HG03175 (cell line): ENCODE measurements at regions not wholly inside any gene's neighbourhood (a gene's known extent, or its start where the extent isn't known, plus 50 kb on each side); places are given as distances from the start of the nearest gene placed in this dataset.
"Not testable (repeated sequence)": the region's sequence is repeated elsewhere in the genome, so short reads cannot be mapped to it uniquely, and the experiment has no call there.

Experiments
- ATAC-seq: cut with Tn5 transposase; IDR thresholded peaks from one replicate; pipeline ENCODE4 v1.9.1; 2021; ENCODE audit warnings: mild to moderate bottlenecking, moderate library complexity; ENCODE audit not compliant: unreplicated experiment

GRCh38 chr16:65756163-65756562, 610.3 kb upstream of the CDH5 start:
- no peak for ATAC-seq

GRCh38 chr16:65754820-65755691, 611.4 kb upstream of the CDH5 start:
- no peak for ATAC-seq

- ATAC-seq: no peak
Observed at GRCh38 chr16:65752522-65752844, 614.0 kb upstream of the CDH5 start.

GRCh38 chr16:65751622-65752521, 614.6 kb upstream of the CDH5 start:
- no peak for ATAC-seq

- no peak for ATAC-seq
Observed at GRCh38 chr16:65749506-65749905, 617.0 kb upstream of the CDH5 start.

- ATAC-seq: no peak
Observed at GRCh38 chr16:65746941-65747340, 619.5 kb upstream of the CDH5 start.

GRCh38 chr16:65745201-65745708, 621.2 kb upstream of the CDH5 start:
- no peak for ATAC-seq

GRCh38 chr16:65744401-65744800, 622.1 kb upstream of the CDH5 start:
- no peak for ATAC-seq

- ATAC-seq: no peak
Observed at GRCh38 chr16:65743558-65743957, 621.7 kb upstream of the CDH11 start.

- ATAC-seq: no peak
Observed at GRCh38 chr16:65740711-65741110, 618.8 kb upstream of the CDH11 start.

- ATAC-seq: no peak
Observed at GRCh38 chr16:65739518-65739917, 617.7 kb upstream of the CDH11 start.

- no peak for ATAC-seq
Observed at GRCh38 chr16:65737831-65738230, 616.0 kb upstream of the CDH11 start.

GRCh38 chr16:65735615-65736014, 613.8 kb upstream of the CDH11 start:
- not testable (repeated sequence) for ATAC-seq

GRCh38 chr16:65733721-65734120, 611.9 kb upstream of the CDH11 start:
- ATAC-seq: no peak

- no peak for ATAC-seq
Observed at GRCh38 chr16:65731833-65732232, 610.0 kb upstream of the CDH11 start.

- no peak for ATAC-seq
Observed at GRCh38 chr16:65728652-65729051, 606.8 kb upstream of the CDH11 start.

GRCh38 chr16:65728167-65728566, 606.3 kb upstream of the CDH11 start:
- no peak for ATAC-seq

GRCh38 chr16:65727534-65728137, 605.8 kb upstream of the CDH11 start:
- ATAC-seq: no peak

- no peak for ATAC-seq
Observed at GRCh38 chr16:65725156-65725845, 603.4 kb upstream of the CDH11 start.

GRCh38 chr16:65722429-65722828, 600.6 kb upstream of the CDH11 start:
- ATAC-seq: no peak

GRCh38 chr16:65717846-65718245, 596.0 kb upstream of the CDH11 start:
- no peak for ATAC-seq
